SK-N-MC (cell line): ENCODE measurements at regions not wholly inside any gene's neighbourhood (a gene's known extent, or its start where the extent isn't known, plus 50 kb on each side); places are given as distances from the start of the nearest gene placed in this dataset.

Experiments used
- EZH2 ChIP-seq: fragments of 200-600 bp; sonication (generic); IDR thresholded peaks from one replicate; pipeline ENCODE4 v1.6.1; 2017; ENCODE audit warnings: antibody characterized with exemption
- POLR2AphosphoS5 ChIP-seq: IDR thresholded peaks from 2 replicates; pipeline ENCODE4 v1.6.1; 2012; ENCODE audit warnings: mild to moderate bottlenecking, low read depth, low read length, borderline replicate concordance

GRCh38 chr4:108287834-108288413, 119.2 kb upstream of the LEF1 start:
- TF ChIP-seq EZH2 (no peak), POLR2AphosphoS5 (no peak)
